HUES6 (cell line): ENCODE measurements at regions not wholly inside any gene's neighbourhood (a gene's known extent, or its start where the extent isn't known, plus 50 kb on each side); places are given as distances from the start of the nearest gene placed in this dataset.

ENCODE experiments used
- H3K27ac ChIP-seq: 2 replicates; pipeline ENCODE4 v1.7.0; 2013; ENCODE audit warnings: low read depth, mild to moderate bottlenecking, low read length, inconsistent platforms
- H3K27me3 ChIP-seq: 2 replicates; pipeline ENCODE4 v1.6.1; 2013; ENCODE audit warnings: low read length; ENCODE audit not compliant: control insufficient read depth, insufficient read depth
- H3K36me3 ChIP-seq: 2 replicates; pipeline ENCODE4 v1.6.1; 2013; ENCODE audit warnings: low read length; ENCODE audit not compliant: control insufficient read depth, insufficient read depth
- H3K4me1 ChIP-seq: 2 replicates; pipeline ENCODE4 v1.6.1; 2013; ENCODE audit warnings: low read length; ENCODE audit not compliant: control insufficient read depth, insufficient read depth
- H3K4me3 ChIP-seq: 2 replicates; pipeline ENCODE4 v1.5.1; 2013; ENCODE audit warnings: low read depth, low read length
- H3K9ac ChIP-seq: one replicate; pipeline ENCODE4 v1.6.1; 2013; ENCODE audit warnings: mild to moderate bottlenecking, low read length
- H3K9me3 ChIP-seq: 2 replicates; pipeline ENCODE4 v1.6.1; 2013; ENCODE audit warnings: low read depth, low read length; ENCODE audit not compliant: control insufficient read depth, insufficient read depth

DNA sequence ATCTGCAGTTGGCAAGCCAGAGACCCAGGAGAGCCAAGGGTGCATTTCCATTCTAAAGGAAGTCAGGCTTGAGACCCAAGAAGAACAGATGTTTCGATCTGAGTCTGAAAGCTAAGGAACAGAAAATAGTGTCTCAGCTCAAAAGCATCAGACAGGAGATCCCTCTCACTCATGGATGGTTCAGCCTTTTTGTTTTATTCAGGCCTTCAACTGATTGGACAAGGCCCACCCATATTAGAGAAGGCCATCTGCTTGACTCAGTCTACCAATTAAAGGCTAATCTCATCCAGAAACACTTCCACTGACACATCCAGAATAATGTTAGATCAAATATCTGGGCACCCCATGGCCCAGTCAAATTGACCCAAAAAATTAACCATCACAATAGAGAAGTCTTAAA lies 255.0 kb downstream of the TXNL1 start:
- Histone ChIP-seq H3K27me3 (no peaks in the 10 kb centered on the region), H3K4me3 (no peak overlapping the region)

DNA sequence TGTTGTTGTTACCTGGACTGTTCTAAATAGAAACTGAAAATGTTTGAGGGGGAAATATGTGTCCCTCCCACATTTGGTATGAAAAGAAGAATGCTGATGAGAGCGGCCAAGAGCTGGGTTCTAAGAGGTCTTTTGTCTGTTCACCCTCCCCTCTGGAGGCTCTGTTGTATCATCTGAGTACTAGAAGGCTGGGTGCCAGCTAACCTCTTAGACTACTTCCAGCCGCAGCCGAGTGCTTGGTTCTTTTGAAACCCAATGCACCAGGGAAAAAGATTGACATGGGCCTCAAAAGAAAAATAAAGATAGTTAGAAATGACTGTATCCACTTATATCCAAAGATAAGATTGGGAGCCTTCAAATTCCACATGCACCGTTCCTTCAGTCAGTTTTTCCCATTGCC lies 255.9 kb downstream of the TXNL1 start:
- Histone ChIP-seq H3K9me3 (no peaks in the 10 kb centered on the region), H3K4me1 (no peaks in the 10 kb centered on the region), H3K27me3 (no peaks in the 10 kb centered on the region), H3K27ac (no peak overlapping the region), H3K9ac (no peak overlapping the region), H3K4me3 (no peak overlapping the region), H3K36me3 (no peaks in the 10 kb centered on the region)

More for the DNA sequence above, 255.0 kb downstream of the TXNL1 start:
- Histone ChIP-seq H3K27ac (no peak overlapping the region), H3K9ac (no peak overlapping the region), H3K4me1 (no peaks in the 10 kb centered on the region), H3K9me3 (no peaks in the 10 kb centered on the region), H3K36me3 (no peaks in the 10 kb centered on the region)

DNA sequence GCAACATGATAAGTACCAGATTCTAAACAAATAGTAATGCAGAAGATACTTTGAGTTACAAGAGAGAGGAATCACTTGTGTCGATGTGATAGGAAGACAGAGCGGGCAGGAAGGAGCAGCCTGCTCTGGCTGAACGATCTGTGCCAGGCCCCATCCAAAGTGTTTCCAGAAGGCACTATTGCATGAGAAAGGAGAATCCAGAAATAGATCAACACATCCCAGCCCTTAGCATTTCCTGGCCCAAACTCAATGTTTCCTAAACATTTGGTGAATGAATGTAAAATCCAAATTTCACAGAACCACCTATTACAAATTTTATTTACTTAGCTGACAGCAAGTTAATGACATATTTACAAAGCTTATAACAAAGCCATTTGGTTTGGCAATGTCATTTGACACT lies 257.2 kb downstream of the TXNL1 start:
- no peaks in the 10 kb centered on the region for H3K4me1 ChIP-seq

GRCh38 chr18:56380685-56381084 lies 257.7 kb downstream of the TXNL1 start:
- Histone ChIP-seq H3K4me3 (no peak overlapping the region), H3K4me1 (no peaks in the 10 kb centered on the region), H3K27me3 (no peaks in the 10 kb centered on the region), H3K36me3 (no peaks in the 10 kb centered on the region), H3K27ac (no peak overlapping the region), H3K9ac (no peak overlapping the region), H3K9me3 (no peaks in the 10 kb centered on the region)

More for the DNA sequence above, 257.2 kb downstream of the TXNL1 start:
- H3K27me3 ChIP-seq: no peaks in the 10 kb centered on the region
- H3K36me3 ChIP-seq: no peaks in the 10 kb centered on the region
- no peaks in the 10 kb centered on the region for H3K9me3 ChIP-seq
- H3K27ac ChIP-seq: no peak overlapping the region
- no peak overlapping the region for H3K9ac ChIP-seq
- H3K4me3 ChIP-seq: no peak overlapping the region

DNA sequence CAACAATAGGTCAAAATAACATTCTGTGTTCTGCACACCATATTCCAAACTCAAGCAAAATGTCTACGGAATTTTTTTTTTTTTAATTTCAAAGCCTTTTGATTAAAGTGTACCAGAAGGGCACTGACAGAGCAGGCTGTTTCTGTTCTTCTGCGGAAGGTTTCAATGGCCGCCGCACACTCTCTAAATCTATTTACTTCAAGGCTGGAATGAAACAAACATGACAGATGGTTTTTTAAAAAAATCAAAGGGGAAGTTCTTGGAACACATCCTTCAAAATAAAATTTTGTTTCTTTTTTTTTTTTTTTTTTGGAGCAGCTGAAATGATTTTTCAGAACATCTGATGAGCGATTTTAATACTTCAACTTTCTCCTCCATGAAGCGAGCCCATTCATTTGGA lies 259.1 kb downstream of the TXNL1 start:
- no peak overlapping the region for H3K27ac ChIP-seq
- no peaks in the 10 kb centered on the region for H3K9me3 ChIP-seq
- no peaks in the 10 kb centered on the region for H3K4me1 ChIP-seq
- no peaks in the 10 kb centered on the region for H3K36me3 ChIP-seq
- H3K9ac ChIP-seq: no peak overlapping the region
- no peaks in the 10 kb centered on the region for H3K27me3 ChIP-seq
- H3K4me3 ChIP-seq: no peak overlapping the region

DNA sequence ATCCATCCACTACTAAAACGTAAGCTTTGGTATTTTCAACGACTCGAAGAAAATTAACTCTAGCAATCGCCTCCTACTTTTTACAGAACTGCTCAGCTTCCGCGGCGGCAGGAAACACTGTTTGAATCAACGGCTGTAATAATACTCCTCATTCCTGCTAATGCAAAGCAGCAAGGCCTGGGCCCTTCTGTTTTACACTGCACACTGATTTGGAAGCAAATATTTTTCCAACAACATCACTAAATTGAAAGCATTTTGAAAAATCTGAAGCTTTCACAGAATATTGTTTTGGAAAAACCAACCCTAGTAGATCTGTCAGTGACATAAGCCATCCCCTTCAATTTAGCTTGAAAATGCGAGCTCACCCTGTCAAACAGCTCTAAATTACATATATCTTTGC lies 261.2 kb downstream of the TXNL1 start:
- H3K27me3 ChIP-seq: no peaks in the 10 kb centered on the region
- no peaks in the 10 kb centered on the region for H3K36me3 ChIP-seq
- H3K4me1 ChIP-seq: 0 out of 2 replicates have a peak, but pooled peaks cover 3% of the 10 kb centered on the region
- H3K27ac ChIP-seq: no peak overlapping the region
- H3K9ac ChIP-seq: no peak overlapping the region
- H3K9me3 ChIP-seq: no peaks in the 10 kb centered on the region
- H3K4me3 ChIP-seq: no peak overlapping the region

DNA sequence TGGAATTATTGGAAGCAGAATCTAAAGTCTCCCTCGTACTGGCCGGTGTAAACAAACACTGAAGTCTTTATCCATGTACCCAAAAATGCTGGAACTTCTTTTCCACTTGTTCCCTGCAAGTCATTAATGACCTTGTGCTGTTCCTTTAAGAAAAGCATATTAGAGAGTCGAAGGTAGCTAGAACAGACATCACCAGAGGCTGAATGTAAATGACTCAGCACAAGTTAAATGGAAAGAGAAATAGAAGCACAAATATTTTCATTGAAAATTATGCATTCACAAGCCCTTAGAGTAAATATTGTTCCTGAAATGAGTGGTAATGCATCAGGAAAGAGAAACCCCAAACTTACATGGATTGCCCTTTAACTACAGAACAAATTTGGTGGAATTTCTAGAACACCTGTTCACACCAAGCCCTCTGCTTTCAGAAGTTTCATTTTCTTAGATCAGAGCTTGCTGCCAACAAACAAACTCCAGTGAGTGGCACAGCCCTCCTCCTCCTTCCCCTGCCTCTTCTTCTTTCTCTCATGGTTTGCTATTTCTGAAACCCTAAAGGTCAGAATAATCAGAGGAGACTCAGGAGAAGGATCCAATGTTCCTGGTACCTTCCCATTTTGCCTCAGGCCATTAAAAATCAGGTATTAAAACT lies 264.3 kb downstream of the TXNL1 start:
- Histone ChIP-seq H3K36me3 (no peaks in the 10 kb centered on the region), H3K27me3 (no peaks in the 10 kb centered on the region), H3K9me3 (no peaks in the 10 kb centered on the region), H3K4me3 (no peak overlapping the region), H3K27ac (no peak overlapping the region), H3K4me1 (0 out of 2 replicates have a peak, but pooled peaks cover 3% of the 10 kb centered on the region), H3K9ac (no peak overlapping the region)

GRCh38 chr18:56373601-56374000 lies 264.8 kb downstream of the TXNL1 start:
- H3K4me1 ChIP-seq: 0 out of 2 replicates have a peak, but pooled peaks cover 3% of the 10 kb centered on the region
- no peaks in the 10 kb centered on the region for H3K36me3 ChIP-seq
- H3K27me3 ChIP-seq: no peaks in the 10 kb centered on the region
- H3K4me3 ChIP-seq: no peak overlapping the region
- H3K9ac ChIP-seq: no peak overlapping the region
- no peaks in the 10 kb centered on the region for H3K9me3 ChIP-seq
- no peak overlapping the region for H3K27ac ChIP-seq

- Histone ChIP-seq H3K4me1 (peaks cover 3% of the 10 kb centered on the region; the same call in 1 of the 2 replicates), H3K4me3 (no peak overlapping the region), H3K9ac (no peak overlapping the region), H3K9me3 (0 out of 2 replicates have a peak, but pooled peaks cover 5% of the 10 kb centered on the region), H3K27me3 (no peaks in the 10 kb centered on the region), H3K27ac (no peak overlapping the region), H3K36me3 (no peaks in the 10 kb centered on the region)
Observed at GRCh38 chr18:56368066-56368465, 270.3 kb downstream of the TXNL1 start.

GRCh38 chr18:56358608-56359280 lies 279.6 kb downstream of the TXNL1 start:
- Histone ChIP-seq H3K9me3 (peaks cover 22% of the 10 kb centered on the region), H3K9ac (no peak overlapping the region), H3K27ac (no peak overlapping the region), H3K27me3 (no peaks in the 10 kb centered on the region), H3K4me1 (no peaks in the 10 kb centered on the region; the same call in 1 of the 2 replicates), H3K4me3 (no peak overlapping the region), H3K36me3 (no peaks in the 10 kb centered on the region; the same call in 1 of the 2 replicates)

GRCh38 chr18:56353663-56354260 lies 284.6 kb downstream of the TXNL1 start:
- H3K27me3 ChIP-seq: no peaks in the 10 kb centered on the region
- no peak overlapping the region for H3K4me3 ChIP-seq
- H3K9ac ChIP-seq: no peak overlapping the region
- peaks cover 16% of the 10 kb centered on the region for H3K9me3 ChIP-seq
- H3K36me3 ChIP-seq: no peaks in the 10 kb centered on the region
- no peak overlapping the region for H3K27ac ChIP-seq
- no peaks in the 10 kb centered on the region; the same call in 1 of the 2 replicates for H3K4me1 ChIP-seq
